Hepatocyte (in vitro differentiated cells): ENCODE measurements at regions not wholly inside any gene's neighbourhood (a gene's known extent, or its start where the extent isn't known, plus 50 kb on each side); places are given as distances from the start of the nearest gene placed in this dataset.

Experiments
- EZH2 ChIP-seq: fragments of 200-600 bp; sonication (generic); IDR thresholded peaks from 2 replicates; pipeline ENCODE4 v1.6.1; 2016; ENCODE audit warnings: antibody characterized with exemption, mild to moderate bottlenecking, borderline replicate concordance
- EZH2phosphoT487 ChIP-seq: fragments of 200-600 bp; sonication (generic); IDR thresholded peaks from one replicate; pipeline ENCODE4 v1.6.1; 2018; ENCODE audit warnings: antibody characterized with exemption, mild to moderate bottlenecking, low read depth, moderate library complexity; ENCODE audit not compliant: unreplicated experiment, severe bottlenecking
- TF ChIP-seq, protein P1 (sequence below): fragments of 200-600 bp; sonication (generic); IDR thresholded peaks from 2 replicates; pipeline ENCODE4 v1.5.1; 2016; ENCODE audit warnings: antibody characterized with exemption, mild to moderate bottlenecking; ENCODE audit not compliant: poor library complexity

DNA sequence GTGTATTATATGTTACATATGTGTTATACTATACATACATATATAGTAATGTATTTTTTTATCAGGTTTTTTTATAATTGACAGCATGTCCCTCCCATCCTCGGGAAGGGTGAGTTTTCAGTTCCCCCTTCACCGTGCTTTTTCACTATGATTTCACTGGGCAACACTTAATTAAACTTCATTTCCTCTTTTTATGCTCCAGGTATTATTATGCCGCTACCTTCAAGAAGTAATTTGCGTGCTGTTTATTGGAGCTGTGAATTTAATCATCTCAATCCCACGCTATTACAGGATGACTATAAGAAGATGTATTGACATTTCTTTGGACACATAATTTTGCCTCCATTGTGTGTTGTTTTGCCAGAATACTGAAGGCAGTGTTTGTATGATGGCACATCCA is 228.6 kb downstream of the SAMD5 start:
- TF ChIP-seq, protein P1, sequence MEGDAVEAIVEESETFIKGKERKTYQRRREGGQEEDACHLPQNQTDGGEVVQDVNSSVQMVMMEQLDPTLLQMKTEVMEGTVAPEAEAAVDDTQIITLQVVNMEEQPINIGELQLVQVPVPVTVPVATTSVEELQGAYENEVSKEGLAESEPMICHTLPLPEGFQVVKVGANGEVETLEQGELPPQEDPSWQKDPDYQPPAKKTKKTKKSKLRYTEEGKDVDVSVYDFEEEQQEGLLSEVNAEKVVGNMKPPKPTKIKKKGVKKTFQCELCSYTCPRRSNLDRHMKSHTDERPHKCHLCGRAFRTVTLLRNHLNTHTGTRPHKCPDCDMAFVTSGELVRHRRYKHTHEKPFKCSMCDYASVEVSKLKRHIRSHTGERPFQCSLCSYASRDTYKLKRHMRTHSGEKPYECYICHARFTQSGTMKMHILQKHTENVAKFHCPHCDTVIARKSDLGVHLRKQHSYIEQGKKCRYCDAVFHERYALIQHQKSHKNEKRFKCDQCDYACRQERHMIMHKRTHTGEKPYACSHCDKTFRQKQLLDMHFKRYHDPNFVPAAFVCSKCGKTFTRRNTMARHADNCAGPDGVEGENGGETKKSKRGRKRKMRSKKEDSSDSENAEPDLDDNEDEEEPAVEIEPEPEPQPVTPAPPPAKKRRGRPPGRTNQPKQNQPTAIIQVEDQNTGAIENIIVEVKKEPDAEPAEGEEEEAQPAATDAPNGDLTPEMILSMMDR: no peak
- TF ChIP-seq EZH2phosphoT487 (no peak), EZH2 (no peak)
